ENCODE measurements at regions not wholly inside any gene's neighbourhood (a gene's known extent, or its start where the extent isn't known, plus 50 kb on each side); places are given as distances from the start of the nearest gene placed in this dataset.
"Not testable (repeated sequence)": the region's sequence is repeated elsewhere in the genome, so short reads cannot be mapped to it uniquely, and the experiment has no call there.

DNA sequence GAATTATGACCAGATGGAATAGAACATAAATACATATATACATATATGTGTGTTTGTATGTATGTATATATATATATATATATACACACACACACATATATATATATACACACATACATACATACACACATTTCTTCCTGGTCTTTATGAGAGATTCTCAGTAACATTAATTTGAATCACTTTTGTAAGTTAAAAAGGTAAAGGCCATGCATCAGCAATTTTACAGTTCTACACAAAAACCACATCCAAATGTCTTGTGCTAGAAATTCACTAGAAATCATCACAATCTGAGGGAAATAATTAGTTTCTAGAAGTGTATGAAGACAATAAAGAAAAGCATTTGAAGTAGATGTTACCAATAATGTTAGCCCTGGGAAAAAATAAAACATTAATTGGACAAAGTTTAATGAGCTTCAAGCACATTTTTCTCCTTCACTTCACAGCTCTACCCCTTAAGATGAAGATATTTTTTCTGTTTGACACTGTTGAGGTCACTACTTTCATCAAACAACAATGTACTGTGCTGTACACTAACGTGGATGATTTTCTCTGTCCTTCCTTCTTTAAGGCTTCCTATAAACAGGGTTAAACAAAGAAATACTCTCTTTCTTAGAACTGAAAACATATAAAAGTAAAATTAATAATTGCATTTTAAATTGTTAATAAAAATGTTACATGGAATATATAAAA lies 189.2 kb upstream of the NR4A3 start:
- H3K4me1 Mint-ChIP-seq (ENCODE audit: low read depth), result no peaks in the 10 kb centered on the region
- no peak overlapping the region for H3K27ac Mint-ChIP-seq
- H3K27me3 Mint-ChIP-seq, result peaks cover 8% of the 10 kb centered on the region
- H3K4me3 Mint-ChIP-seq, result no peak overlapping the region
- no peak for DNase-seq
- no peaks in the 10 kb centered on the region for H3K36me3 Mint-ChIP-seq (ENCODE audit: low read depth)
- H3K9me3 Mint-ChIP-seq, result no peaks in the 10 kb centered on the region

DNA sequence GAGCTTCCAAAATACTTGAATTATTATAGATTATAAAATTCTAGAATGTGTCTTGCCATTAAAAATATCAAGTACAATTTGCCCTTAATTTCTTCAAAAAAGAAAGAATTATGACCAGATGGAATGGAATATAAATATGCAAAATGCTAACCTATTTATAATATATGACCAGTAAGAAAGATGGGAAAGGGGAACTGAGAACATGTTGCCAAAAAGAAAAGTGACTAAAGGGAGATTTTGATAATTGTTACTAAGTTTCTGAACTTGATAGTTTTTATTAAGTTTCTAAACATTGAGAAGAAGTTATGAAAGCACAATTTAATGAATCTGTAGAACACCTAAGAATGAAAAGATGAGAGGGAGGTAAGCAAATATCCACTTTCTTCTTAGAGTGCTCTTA lies 188.4 kb upstream of the NR4A3 start:
- no peak overlapping the region for H3K4me3 Mint-ChIP-seq

DNA sequence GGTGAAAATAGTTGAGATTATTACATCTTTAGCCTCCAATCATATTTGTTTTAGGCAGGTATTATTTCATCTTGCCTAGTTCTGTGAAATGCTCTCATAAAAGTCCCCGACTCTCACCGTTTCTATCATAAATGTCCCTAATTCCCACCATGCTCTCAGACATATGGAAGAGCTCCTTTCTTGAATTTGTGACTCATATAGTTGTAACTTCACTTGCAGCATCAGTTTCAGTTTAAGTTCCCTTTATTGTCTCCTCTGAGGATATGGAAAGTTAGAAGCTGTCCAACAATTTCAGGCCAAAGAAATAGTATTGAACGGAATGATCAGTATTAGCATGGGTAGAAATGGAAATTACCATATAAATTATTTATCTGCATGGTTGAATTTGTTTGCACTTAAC lies 187.5 kb upstream of the NR4A3 start:
- DNase-seq, result no peak
- Mint-ChIP-seq H3K9me3 (no peaks in the 10 kb centered on the region), H3K27me3 (peaks cover 7% of the 10 kb centered on the region), H3K27ac (no peak overlapping the region), H3K36me3 (ENCODE audit: low read depth) (no peaks in the 10 kb centered on the region), H3K4me1 (ENCODE audit: low read depth) (no peaks in the 10 kb centered on the region), H3K4me3 (no peak overlapping the region)

More for the DNA sequence above, 188.4 kb upstream of the NR4A3 start:
- H3K4me1 Mint-ChIP-seq (ENCODE audit: low read depth), result no peaks in the 10 kb centered on the region
- H3K27ac Mint-ChIP-seq, result no peak overlapping the region
- H3K27me3 Mint-ChIP-seq, result peaks cover 7% of the 10 kb centered on the region
- H3K9me3 Mint-ChIP-seq, result no peaks in the 10 kb centered on the region
- DNase-seq, result no peak
- no peaks in the 10 kb centered on the region for H3K36me3 Mint-ChIP-seq (ENCODE audit: low read depth)

DNA sequence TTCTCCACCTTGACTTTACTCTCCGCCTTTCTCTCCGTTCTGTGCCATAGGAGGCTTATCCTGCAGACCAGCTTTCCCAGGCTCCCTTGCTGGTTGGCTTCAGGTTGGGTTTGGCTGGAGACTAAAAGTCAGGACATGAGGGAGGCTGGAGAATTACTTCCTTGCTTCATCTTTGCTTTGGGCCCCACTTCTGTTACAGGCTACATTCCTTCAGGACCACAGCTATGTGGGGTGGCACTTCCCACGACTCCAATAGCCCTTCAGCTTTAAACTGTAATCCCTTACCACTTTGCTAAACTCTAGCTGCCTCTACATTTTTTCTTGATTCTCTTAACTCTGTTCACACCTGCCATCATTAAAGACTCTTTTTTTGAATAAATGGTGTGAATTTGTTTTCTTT lies 186.7 kb upstream of the NR4A3 start:
- no peak for DNase-seq
- Mint-ChIP-seq H3K27me3 (peaks cover 7% of the 10 kb centered on the region), H3K4me1 (ENCODE audit: low read depth) (no peaks in the 10 kb centered on the region), H3K9me3 (no peaks in the 10 kb centered on the region), H3K27ac (no peak overlapping the region), H3K36me3 (ENCODE audit: low read depth) (no peaks in the 10 kb centered on the region), H3K4me3 (no peak overlapping the region)

DNA sequence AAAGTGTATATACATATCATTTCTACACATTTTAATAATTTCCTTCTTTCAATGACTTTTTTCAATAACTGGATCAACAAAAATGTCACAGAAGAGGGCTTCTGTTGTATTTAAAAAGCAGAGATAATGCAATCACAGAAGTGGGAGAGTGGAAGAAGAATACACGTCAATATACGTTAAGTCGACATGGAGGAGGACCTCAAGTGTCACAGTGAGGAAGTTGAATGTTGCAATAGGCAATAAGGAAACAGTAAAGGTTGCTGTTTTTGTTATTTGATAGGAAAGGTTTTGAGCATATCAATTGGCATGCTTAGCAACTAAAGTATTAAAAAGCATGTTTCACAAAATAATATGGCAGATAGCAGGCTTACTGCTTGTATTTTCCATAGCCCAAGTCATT lies 184.0 kb upstream of the NR4A3 start:
- H3K4me1 Mint-ChIP-seq (ENCODE audit: low read depth), result no peaks in the 10 kb centered on the region
- no peaks in the 10 kb centered on the region for H3K36me3 Mint-ChIP-seq (ENCODE audit: low read depth)
- H3K27ac Mint-ChIP-seq, result no peak overlapping the region
- peaks cover 12% of the 10 kb centered on the region for H3K27me3 Mint-ChIP-seq
- peaks cover 4% of the 10 kb centered on the region for H3K9me3 Mint-ChIP-seq
- H3K4me3 Mint-ChIP-seq, result no peak overlapping the region
- DNase-seq, result no peak

DNA sequence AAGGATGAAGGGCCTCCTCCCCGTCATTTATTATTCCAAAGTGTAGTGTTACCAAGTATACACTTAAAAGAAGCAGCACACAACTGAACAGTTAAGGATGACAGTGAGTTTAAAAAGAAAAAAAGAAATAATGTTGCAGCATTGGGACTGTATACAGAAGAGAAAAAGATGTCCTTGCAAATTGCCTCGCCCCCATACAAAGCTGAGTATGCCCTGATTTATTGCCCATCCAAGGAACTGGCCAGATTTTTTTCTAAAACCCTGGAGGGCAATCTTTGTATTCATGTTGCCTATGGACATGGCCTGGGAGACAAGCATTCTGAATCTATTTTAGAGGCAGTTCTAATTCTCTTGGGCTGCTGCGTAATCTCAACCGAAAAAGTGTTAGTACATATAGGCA lies 182.7 kb upstream of the NR4A3 start:
- Mint-ChIP-seq H3K9me3 (peaks cover 4% of the 10 kb centered on the region), H3K36me3 (ENCODE audit: low read depth) (no peaks in the 10 kb centered on the region), H3K27me3 (peaks cover 16% of the 10 kb centered on the region), H3K27ac (no peak overlapping the region), H3K4me1 (ENCODE audit: low read depth) (no peaks in the 10 kb centered on the region), H3K4me3 (no peak overlapping the region)
- DNase-seq, result no peak

DNA sequence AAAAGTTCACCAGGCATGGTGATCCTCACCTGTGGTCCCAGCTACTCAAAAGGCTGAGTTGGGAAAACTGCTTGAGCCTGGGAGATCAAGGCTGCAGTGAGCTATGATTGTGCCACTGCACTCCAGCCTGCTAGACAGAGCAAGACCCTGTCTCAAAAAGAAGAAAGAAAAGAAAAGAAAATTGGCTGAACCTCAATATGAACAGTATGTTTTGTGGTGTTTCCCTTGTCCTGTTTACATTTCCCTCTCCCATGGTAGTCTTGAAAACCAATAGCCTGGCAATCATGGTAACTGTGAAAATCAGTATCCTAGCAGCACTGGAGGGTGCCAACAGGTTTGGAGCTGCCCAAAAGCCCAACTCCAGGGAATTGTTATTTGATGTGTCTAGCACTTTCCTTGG lies 174.1 kb upstream of the NR4A3 start:
- H3K27me3 Mint-ChIP-seq, result peaks cover 7% of the 10 kb centered on the region
- no peaks in the 10 kb centered on the region for H3K36me3 Mint-ChIP-seq (ENCODE audit: low read depth)
- no peak for DNase-seq
- H3K9me3 Mint-ChIP-seq, result peaks cover 2% of the 10 kb centered on the region
- no peak overlapping the region for H3K4me3 Mint-ChIP-seq
- H3K27ac Mint-ChIP-seq, result no peak overlapping the region
- no peaks in the 10 kb centered on the region for H3K4me1 Mint-ChIP-seq (ENCODE audit: low read depth)

DNA sequence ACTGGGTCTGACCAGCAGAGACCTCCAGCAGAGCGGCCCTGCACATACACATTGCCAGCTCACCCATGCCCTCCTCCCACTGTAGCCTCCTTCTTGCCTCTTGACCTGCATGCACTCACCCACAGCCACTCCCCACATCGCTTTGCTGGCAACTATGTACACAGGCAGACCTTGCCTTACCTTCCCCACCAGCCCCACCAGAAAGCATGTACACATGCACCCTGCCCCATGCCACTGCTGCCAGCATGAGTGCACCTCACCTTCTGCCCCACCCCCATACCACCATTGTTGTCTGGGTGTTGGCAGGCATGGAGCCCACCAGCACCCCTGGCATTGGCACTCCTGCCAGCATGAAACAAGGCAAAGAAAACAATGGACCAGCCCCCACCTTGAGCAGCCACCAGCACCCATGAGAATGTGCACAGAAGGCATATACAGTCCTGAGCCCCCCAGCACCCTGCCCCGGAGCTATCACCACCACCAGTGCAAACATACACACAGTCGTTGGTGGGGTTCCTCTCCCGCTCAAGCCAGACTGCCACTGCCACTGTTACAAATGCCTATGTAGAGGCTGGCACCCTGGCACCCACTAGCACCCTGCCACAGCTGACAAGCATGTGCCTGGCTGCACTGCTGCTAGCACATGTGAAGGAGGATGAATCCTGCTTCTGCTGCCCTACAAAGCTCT lies 171.4 kb upstream of the NR4A3 start:
- Mint-ChIP-seq H3K36me3 (ENCODE audit: low read depth) (no peaks in the 10 kb centered on the region), H3K9me3 (peaks cover 14% of the 10 kb centered on the region), H3K27ac (no peak overlapping the region), H3K27me3 (peaks cover 4% of the 10 kb centered on the region), H3K4me1 (ENCODE audit: low read depth) (no peaks in the 10 kb centered on the region), H3K4me3 (no peak overlapping the region)
- DNase-seq, result no peak

DNA sequence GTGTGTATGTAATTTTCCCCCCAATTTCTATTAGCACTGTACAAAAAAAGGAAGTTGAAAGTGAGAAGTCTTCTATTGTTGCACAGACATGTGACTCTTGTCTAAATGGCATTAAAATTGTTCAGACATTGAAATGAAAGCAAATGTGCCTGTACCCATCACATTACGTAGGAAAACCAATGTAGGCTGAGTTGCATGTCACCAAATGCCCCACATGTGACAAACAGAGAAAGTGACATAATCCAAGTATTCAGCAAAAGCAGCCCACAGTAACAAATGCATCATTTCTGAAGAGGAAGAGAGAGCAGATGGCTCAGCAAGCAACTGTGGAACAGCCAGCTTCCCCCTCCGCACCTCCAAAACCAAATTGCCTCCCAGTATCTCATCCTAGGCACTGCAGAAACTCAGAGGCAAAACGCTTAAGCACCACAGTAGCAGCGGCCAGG lies 161.5 kb upstream of the NR4A3 start:
- H3K27ac Mint-ChIP-seq, result no peak overlapping the region
- no peak overlapping the region for H3K4me3 Mint-ChIP-seq
- peaks cover 5% of the 10 kb centered on the region for H3K4me1 Mint-ChIP-seq (ENCODE audit: low read depth)
- H3K27me3 Mint-ChIP-seq, result peaks cover 8% of the 10 kb centered on the region
- H3K36me3 Mint-ChIP-seq (ENCODE audit: low read depth), result no peaks in the 10 kb centered on the region
- H3K9me3 Mint-ChIP-seq, result no peaks in the 10 kb centered on the region
- no peak for DNase-seq

DNA sequence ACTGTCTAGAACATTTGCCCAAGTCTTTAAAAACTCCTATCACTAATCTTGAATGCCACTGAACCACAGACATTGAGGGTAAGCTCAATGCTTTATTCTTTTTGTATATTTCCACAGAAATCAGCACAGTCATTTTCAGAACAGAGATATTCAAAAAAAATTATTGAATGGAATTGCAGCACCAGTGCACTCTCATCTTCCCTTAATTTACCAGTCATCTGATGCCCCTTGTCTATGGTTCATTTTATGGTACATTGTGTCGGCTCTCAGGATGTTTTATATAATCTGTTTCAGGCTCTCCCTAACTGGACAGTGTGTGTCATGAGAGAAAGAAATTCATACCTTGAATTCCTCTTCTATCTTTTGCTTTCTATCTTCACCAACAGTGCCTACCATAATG lies 158.4 kb upstream of the NR4A3 start:
- Mint-ChIP-seq H3K4me1 (ENCODE audit: low read depth) (peaks cover 9% of the 10 kb centered on the region), H3K9me3 (no peaks in the 10 kb centered on the region), H3K36me3 (ENCODE audit: low read depth) (no peaks in the 10 kb centered on the region), H3K27ac (no peak overlapping the region), H3K4me3 (no peak overlapping the region), H3K27me3 (peaks cover 8% of the 10 kb centered on the region)
- no peak for DNase-seq

DNA sequence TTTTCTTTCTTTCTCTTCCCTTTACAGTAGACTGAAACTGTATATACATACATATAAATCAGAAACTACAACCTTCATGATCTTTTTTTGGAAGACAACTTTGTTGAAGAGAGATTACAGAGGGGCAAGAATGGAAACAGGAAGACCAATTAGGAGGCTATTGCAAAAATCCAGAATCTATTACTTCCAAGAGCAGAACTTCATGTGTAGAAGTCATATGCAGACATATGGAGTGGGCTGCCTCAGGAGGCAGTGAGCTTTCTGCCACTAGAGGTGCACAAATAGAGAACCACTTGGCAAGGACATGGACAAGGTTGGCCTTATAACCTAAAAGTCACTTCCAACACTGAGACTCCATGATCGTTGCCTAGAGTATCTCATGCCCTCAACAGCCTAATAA lies 157.8 kb upstream of the NR4A3 start:
- no peak for DNase-seq
- no peaks in the 10 kb centered on the region for H3K36me3 Mint-ChIP-seq (ENCODE audit: low read depth)
- H3K4me1 Mint-ChIP-seq (ENCODE audit: low read depth), result peaks cover 9% of the 10 kb centered on the region
- H3K9me3 Mint-ChIP-seq, result no peaks in the 10 kb centered on the region
- no peak overlapping the region for H3K4me3 Mint-ChIP-seq
- H3K27ac Mint-ChIP-seq, result no peak overlapping the region
- peaks cover 8% of the 10 kb centered on the region for H3K27me3 Mint-ChIP-seq

DNA sequence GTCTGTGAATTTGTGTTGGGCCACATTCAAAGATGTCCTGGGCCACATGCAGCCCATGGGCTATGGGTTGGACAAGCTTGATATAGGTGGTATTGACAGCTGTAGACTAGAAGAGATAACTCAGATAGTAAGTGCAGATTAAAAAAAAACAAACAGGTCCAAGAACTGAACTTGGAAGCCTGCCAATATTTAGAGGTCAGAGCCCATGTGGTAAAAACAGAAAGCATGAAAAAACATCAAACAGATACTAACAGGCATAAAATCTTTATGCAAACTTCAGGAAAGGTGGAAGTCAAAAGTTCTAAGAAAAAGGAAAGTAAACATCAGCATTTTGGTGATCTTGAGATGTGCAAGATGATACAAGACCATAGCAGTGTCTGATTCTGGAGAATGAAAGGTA lies 155.1 kb upstream of the NR4A3 start:
- no peak overlapping the region for H3K27ac Mint-ChIP-seq
- H3K4me1 Mint-ChIP-seq (ENCODE audit: low read depth), result peaks cover 4% of the 10 kb centered on the region
- no peak for DNase-seq
- no peaks in the 10 kb centered on the region for H3K9me3 Mint-ChIP-seq
- no peaks in the 10 kb centered on the region for H3K36me3 Mint-ChIP-seq (ENCODE audit: low read depth)
- H3K27me3 Mint-ChIP-seq, result peaks cover 8% of the 10 kb centered on the region
- no peak overlapping the region for H3K4me3 Mint-ChIP-seq

DNA sequence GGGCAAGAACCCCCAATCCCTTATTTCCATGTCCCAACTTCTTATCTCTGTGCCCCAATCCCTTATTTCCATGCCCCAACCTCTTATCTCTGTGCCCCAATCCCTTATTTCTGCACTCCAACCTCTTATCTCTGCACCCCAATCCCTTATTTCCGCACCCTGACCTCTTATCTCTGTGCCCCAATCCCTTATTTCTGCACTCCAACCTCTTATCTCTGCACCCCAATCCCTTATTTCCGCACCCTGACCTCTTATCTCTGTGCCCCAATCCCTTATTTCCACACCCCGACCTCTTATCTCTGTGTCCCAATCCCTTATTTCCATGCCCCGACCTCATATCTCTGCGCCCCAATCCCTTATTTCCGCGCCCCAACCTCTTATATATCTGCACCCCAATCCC lies 150.8 kb upstream of the NR4A3 start:
- not testable (repeated sequence) for DNase-seq; H3K36me3 Mint-ChIP-seq (ENCODE audit: low read depth); H3K27ac Mint-ChIP-seq; H3K4me1 Mint-ChIP-seq (ENCODE audit: low read depth); H3K27me3 Mint-ChIP-seq; H3K9me3 Mint-ChIP-seq; H3K4me3 Mint-ChIP-seq

DNA sequence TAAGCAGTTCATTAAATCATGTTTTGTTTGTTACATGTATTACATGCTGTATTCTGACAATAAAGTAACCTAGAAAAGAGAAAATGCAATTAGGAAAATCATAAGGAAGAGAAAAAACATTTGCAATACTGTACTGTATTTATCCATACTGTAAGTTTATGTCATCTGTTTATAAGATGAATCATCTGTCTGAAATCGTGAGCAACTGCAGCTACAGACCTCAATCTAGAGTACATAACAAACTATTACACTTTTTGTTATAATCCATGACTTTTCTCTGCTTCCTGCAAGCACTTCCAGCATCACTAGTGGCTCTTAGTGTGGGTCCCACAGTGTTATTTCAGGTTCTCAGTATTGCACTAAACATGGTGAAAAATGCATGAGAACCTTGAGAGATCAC lies 144.4 kb upstream of the NR4A3 start:
- Mint-ChIP-seq H3K9me3 (peaks cover 11% of the 10 kb centered on the region), H3K27ac (no peak overlapping the region), H3K36me3 (ENCODE audit: low read depth) (no peaks in the 10 kb centered on the region), H3K4me3 (no peak overlapping the region), H3K27me3 (peaks cover 5% of the 10 kb centered on the region), H3K4me1 (ENCODE audit: low read depth) (no peaks in the 10 kb centered on the region)
- DNase-seq, result no peak

DNA sequence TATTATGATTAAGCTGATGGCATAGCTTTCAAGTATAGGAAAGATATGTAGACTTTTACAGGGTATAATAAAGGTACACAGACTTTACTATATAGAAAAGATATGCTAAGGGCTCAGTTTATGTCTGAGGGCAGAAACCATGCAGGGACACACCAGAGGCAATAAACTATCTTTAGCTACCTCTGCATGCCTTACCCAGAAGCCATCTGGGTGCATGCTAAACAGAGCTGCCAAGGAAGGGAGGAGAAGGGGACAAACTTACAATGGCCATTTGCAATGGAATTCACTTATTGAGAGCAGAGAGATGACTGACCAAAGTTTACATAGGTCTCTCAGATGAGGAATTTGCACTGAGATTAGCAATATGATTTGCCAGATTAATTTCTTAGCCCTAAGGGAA lies 143.1 kb upstream of the NR4A3 start:
- H3K4me3 Mint-ChIP-seq, result no peak overlapping the region
- no peaks in the 10 kb centered on the region for H3K36me3 Mint-ChIP-seq (ENCODE audit: low read depth)
- H3K27me3 Mint-ChIP-seq, result peaks cover 5% of the 10 kb centered on the region
- H3K4me1 Mint-ChIP-seq (ENCODE audit: low read depth), result no peaks in the 10 kb centered on the region
- no peak for DNase-seq
- H3K27ac Mint-ChIP-seq, result no peak overlapping the region
- peaks cover 14% of the 10 kb centered on the region for H3K9me3 Mint-ChIP-seq
